ENCODE measurements at regions not wholly inside any gene's neighbourhood (a gene's known extent, or its start where the extent isn't known, plus 50 kb on each side); places are given as distances from the start of the nearest gene placed in this dataset.

DNA sequence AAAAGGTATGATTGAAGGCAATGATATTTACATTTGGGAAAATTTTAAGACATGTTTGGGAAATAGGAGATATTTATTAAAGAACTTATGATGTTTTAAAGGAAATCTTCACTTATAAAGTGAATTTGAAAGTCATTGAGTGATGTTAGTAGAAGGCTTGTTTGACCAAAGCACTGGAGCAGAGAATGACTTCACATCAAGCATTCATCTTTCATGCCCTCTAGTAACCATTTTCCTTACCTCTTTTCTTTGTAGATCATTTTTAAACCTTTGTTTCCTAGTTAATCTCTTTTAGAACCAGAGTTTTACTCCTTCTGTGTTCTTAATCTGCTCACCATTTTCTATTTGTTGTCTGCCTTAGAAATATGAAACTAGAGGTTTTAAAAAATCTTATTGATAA lies 111.3 kb upstream of the FOXP2 start:
- H4K20me1 ChIP-seq (ENCODE audit: control insufficient read depth, extremely low read depth, insufficient read depth, low read length), result no peaks in the 10 kb centered on the region
- peaks cover 3% of the 10 kb centered on the region for H3K4me1 ChIP-seq (ENCODE audit: control insufficient read depth, extremely low read depth, insufficient read depth, low read length)
- H3K4me2 ChIP-seq (ENCODE audit: control insufficient read depth, extremely low read depth, insufficient read depth, low read depth, low read length), result no peak overlapping the region
- dilution Hi-C loops (cut with MboI; ENCODE audit: extremely low pct_ligation_motif_present, low sequenced_read_pairs), result no loop called here
- no peaks in the 10 kb centered on the region for H3K36me3 ChIP-seq (ENCODE audit: control insufficient read depth in 2 of 2, extremely low read depth in 1 of 2, insufficient read depth in 2 of 2, low read length in 2 of 2)
- no peak overlapping the region for H3K27ac ChIP-seq (ENCODE audit: control insufficient read depth, insufficient read depth, low read length)
- H3K9me1 ChIP-seq (ENCODE audit: control insufficient read depth, extremely low read depth, insufficient read depth, low read length), result no peaks in the 10 kb centered on the region
- H2AFZ ChIP-seq (ENCODE audit: control insufficient read depth, low read length), result no peak overlapping the region
- no peak for FAIRE-seq
- H3K27me3 ChIP-seq (ENCODE audit: control insufficient read depth, extremely low read depth, insufficient read depth, low read length), result no peaks in the 10 kb centered on the region
- H3K9me3 ChIP-seq (ENCODE audit: control insufficient read depth, low read depth, low read length), result no peaks in the 10 kb centered on the region
- H3K4me3 ChIP-seq (ENCODE audit: control insufficient read depth in 2 of 3, extremely low read depth in 1 of 3, insufficient read depth in 2 of 3, low read depth in 1 of 3, low read length in 3 of 3), result no peak overlapping the region
- no peak for DNase-seq (ENCODE audit: low read depth, low spot score)
- TF ChIP-seq EZH2 (IDR thresholded peaks at IDR 0.05; ENCODE audit: low read length), result no peak
- TF ChIP-seq, protein P1, sequence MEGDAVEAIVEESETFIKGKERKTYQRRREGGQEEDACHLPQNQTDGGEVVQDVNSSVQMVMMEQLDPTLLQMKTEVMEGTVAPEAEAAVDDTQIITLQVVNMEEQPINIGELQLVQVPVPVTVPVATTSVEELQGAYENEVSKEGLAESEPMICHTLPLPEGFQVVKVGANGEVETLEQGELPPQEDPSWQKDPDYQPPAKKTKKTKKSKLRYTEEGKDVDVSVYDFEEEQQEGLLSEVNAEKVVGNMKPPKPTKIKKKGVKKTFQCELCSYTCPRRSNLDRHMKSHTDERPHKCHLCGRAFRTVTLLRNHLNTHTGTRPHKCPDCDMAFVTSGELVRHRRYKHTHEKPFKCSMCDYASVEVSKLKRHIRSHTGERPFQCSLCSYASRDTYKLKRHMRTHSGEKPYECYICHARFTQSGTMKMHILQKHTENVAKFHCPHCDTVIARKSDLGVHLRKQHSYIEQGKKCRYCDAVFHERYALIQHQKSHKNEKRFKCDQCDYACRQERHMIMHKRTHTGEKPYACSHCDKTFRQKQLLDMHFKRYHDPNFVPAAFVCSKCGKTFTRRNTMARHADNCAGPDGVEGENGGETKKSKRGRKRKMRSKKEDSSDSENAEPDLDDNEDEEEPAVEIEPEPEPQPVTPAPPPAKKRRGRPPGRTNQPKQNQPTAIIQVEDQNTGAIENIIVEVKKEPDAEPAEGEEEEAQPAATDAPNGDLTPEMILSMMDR (optimal IDR thresholded peaks at IDR 0.05 in 1 of 3, IDR thresholded peaks at IDR 0.05 in 1 of 3, conservative IDR thresholded peaks at IDR 0.05 in 1 of 3; ENCODE audit: extremely low read depth in 1 of 3, insufficient read depth in 2 of 3, low read length in 3 of 3), result no peak
- no peak overlapping the region for H3K9ac ChIP-seq (ENCODE audit: control insufficient read depth, extremely low read depth, insufficient read depth, low read length)
- H3K79me2 ChIP-seq (ENCODE audit: control insufficient read depth, insufficient read depth, low read length), result no peaks in the 10 kb centered on the region

DNA sequence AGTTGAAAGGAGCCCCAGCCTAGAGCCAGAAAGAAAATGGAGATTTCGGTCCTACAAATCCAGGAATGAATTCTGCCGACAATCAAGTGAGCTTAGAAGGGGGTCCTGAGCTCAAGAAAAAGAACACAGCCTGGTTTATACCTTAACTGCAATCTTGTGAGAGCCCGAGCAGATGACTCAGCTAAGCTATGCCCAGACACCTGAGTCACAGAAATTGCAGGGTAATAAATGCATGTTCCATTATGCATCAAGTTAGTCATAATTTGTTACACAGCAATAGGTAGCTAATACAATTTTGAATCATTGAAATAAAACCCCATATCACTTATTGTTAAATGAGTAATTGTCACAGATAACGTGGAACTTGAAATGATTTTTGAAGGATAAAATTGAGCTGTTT lies 111.8 kb upstream of the FOXP2 start:
- Histone ChIP-seq H2AFZ (ENCODE audit: control insufficient read depth, low read length) (no peak overlapping the region), H4K20me1 (ENCODE audit: control insufficient read depth, extremely low read depth, insufficient read depth, low read length) (no peaks in the 10 kb centered on the region), H3K4me3 (ENCODE audit: control insufficient read depth in 2 of 3, extremely low read depth in 1 of 3, insufficient read depth in 2 of 3, low read depth in 1 of 3, low read length in 3 of 3) (no peak overlapping the region), H3K9me3 (ENCODE audit: control insufficient read depth, low read depth, low read length) (no peaks in the 10 kb centered on the region), H3K27me3 (ENCODE audit: control insufficient read depth, extremely low read depth, insufficient read depth, low read length) (no peaks in the 10 kb centered on the region), H3K27ac (ENCODE audit: control insufficient read depth, insufficient read depth, low read length) (no peak overlapping the region), H3K9ac (ENCODE audit: control insufficient read depth, extremely low read depth, insufficient read depth, low read length) (no peak overlapping the region), H3K9me1 (ENCODE audit: control insufficient read depth, extremely low read depth, insufficient read depth, low read length) (no peaks in the 10 kb centered on the region), H3K79me2 (ENCODE audit: control insufficient read depth, insufficient read depth, low read length) (no peaks in the 10 kb centered on the region), H3K36me3 (ENCODE audit: control insufficient read depth in 2 of 2, extremely low read depth in 1 of 2, insufficient read depth in 2 of 2, low read length in 2 of 2) (no peaks in the 10 kb centered on the region), H3K4me1 (ENCODE audit: control insufficient read depth, extremely low read depth, insufficient read depth, low read length) (peaks cover 7% of the 10 kb centered on the region), H3K4me2 (ENCODE audit: control insufficient read depth, extremely low read depth, insufficient read depth, low read depth, low read length) (no peak overlapping the region)
- FAIRE-seq (no peak), DNase-seq (ENCODE audit: low read depth, low spot score) (peak; percentile 26)
- TF ChIP-seq EZH2 (IDR thresholded peaks at IDR 0.05; ENCODE audit: low read length), result no peak
- TF ChIP-seq, protein P1 (optimal IDR thresholded peaks at IDR 0.05 in 1 of 3, IDR thresholded peaks at IDR 0.05 in 1 of 3, conservative IDR thresholded peaks at IDR 0.05 in 1 of 3; ENCODE audit: extremely low read depth in 1 of 3, insufficient read depth in 2 of 3, low read length in 3 of 3), result no peak
- dilution Hi-C loops (cut with MboI; ENCODE audit: extremely low pct_ligation_motif_present, low sequenced_read_pairs), result no loop called here

Measured in keratinocyte (primary cell).